Psoas muscle (tissue), 7 donors: ENCODE measurements at regions not wholly inside any gene's neighbourhood (a gene's known extent, or its start where the extent isn't known, plus 50 kb on each side); places are given as distances from the start of the nearest gene placed in this dataset.

Experiments used
- ATAC-seq, 4 donors: fragments of 200-7000 bp; cut with Tn5 transposase; one replicate each; pipeline ENCODE4 v1.9.1; 2020; ENCODE audit warnings: moderate library complexity in 3 of 4, mild to moderate bottlenecking in 2 of 4
- DNase-seq, 2 donors: peaks; one replicate each; pipeline ENCODE4 v3.0.0-alpha.2; 2020
- H3K27ac ChIP-seq: fragments of 200-600 bp; one replicate; pipeline ENCODE4 v1.8.0; 2022
- H3K27me3 ChIP-seq, 3 donors: fragments of 200-600 bp in 1 of 3; one replicate each; pipeline versions ENCODE4 v1.6.1 to v1.8.0; 2013 to 2022; ENCODE audit warnings: low read length in 2 of 3, mild to moderate bottlenecking in 2 of 3, moderate library complexity in 1 of 3; ENCODE audit not compliant: insufficient read depth in 3 of 3
- H3K36me3 ChIP-seq, 2 donors: fragments of 200-600 bp in 1 of 2; one replicate each; pipeline versions ENCODE4 v1.6.1 to v1.8.0; 2013 to 2022; ENCODE audit warnings: low read depth in 1 of 2, mild to moderate bottlenecking in 1 of 2, moderate library complexity in 1 of 2; ENCODE audit not compliant: insufficient read depth in 1 of 2
- H3K4me1 ChIP-seq: fragments of 200-600 bp; one replicate; pipeline ENCODE4 v1.8.0; 2022
- H3K4me3 ChIP-seq: fragments of 200-600 bp; one replicate; pipeline ENCODE4 v1.8.0; 2022; ENCODE audit warnings: mild to moderate bottlenecking
- H3K9me3 ChIP-seq: fragments of 200-600 bp; one replicate; pipeline ENCODE4 v1.8.0; 2022
- CTCF ChIP-seq: fragments of 200-600 bp; IDR thresholded peaks from one replicate; pipeline ENCODE4 v1.8.0; 2022; ENCODE audit warnings: antibody characterized with exemption
- WGBS, 3 donors: extraction: QIAGEN DNeasy Blood & Tissue Kit; methylation state at CpG; one replicate each; pipeline versions ENCODE4 v1.1.6 to v1.1.7; 2013; 5-methylcytosine and 5-hydroxymethylcytosine counted together
- intact Hi-C, 2 donors: fragments of 100-400 bp; cut with DNase I; formaldehyde crosslinking; loops; one replicate each; pipeline versions ENCODE4 v1.11.0 to v1.14.2; 2022
- donor health status: healthy with polysubstance abuse.
- donor health status: DM: no; HTN: no; CAD: no; lungs with moderate emphysema.
- donor health status: Bipolar disorder and iron deficiency.
- donor health status: healthy.
- donor health status: DM: yes; HTN: yes; CAD: no.
- donor health status: DM: no; HTN: no; CAD: no.
- donor health status: DM: yes; HTN: yes; CAD: no.

- Histone ChIP-seq H3K27me3 (peaks cover 0 to 3% (median 0%) of the 10 kb centered on the region in 3 donors), H3K27ac (no peak overlapping the region), H3K9me3 (peaks cover 1% of the 10 kb centered on the region), H3K4me3 (no peak overlapping the region), H3K36me3 (no peaks in the 10 kb centered on the region), H3K4me1 (no peaks in the 10 kb centered on the region)
- WGBS, 3 donors: 73 to 94% (median 94%) methylated on average over 2 of the region's 2 CpGs
- TF ChIP-seq CTCF: no peak
- no peak for ATAC-seq
- DNase-seq: no peak
- intact Hi-C loops: no loop called here
Measured at GRCh38 chr14:55869397-55870049, 248.7 kb upstream of the PELI2 start.

DNA sequence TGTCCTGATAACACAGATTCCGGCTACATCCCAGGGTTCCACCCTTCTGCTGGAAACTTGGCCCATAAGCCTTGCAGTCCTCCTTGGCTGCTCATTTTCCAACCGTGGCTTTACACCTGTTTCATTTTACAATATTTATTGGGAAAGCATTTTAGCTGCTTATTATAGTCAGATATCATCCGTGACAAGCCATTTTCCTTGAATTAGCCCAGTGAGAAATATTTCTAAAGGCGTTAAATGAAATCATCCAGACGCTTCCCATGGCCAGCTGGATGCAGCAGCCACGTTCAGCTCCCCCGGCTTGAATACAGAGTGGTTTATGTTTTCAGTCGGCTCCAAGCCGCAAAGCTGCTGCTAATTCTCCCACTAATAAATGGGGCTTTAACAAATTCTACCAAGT, 245.0 kb upstream of the PELI2 start:
- ATAC-seq: peak in 2 of 4 donors; percentile 17 to 72
- 18 to 31% (median 21%) methylated on average over 9 of the region's 9 CpGs for WGBS, 3 donors
- Histone ChIP-seq H3K4me1 (peaks cover 4% of the 10 kb centered on the region), H3K27ac (no peak overlapping the region), H3K4me3 (no peak overlapping the region), H3K9me3 (no peaks in the 10 kb centered on the region), H3K36me3 (no peaks in the 10 kb centered on the region), H3K27me3 (peaks cover 0 to 3% (median 0%) of the 10 kb centered on the region in 3 donors)
- no peak for DNase-seq
- TF ChIP-seq CTCF: no peak
- intact Hi-C loops: no loop called here

DNA sequence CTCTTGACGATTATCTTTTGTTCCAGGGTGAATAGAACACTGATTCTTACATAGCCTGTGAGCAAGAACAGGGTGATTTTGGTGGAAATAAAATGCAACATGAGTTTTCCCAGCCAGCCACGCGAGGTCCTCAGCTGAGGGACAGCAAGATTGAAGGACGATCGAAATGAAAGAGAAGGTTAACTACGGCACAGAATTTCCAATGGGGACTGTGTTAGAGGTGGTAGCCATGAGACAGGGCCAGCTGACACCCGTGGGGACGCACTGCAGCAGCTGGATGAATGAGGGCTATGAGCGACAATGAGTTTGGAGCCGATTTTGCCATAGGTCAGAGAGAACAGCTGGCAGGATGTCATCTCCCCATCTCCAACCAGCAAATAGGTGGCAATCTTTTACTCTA, 243.4 kb upstream of the PELI2 start:
- Histone ChIP-seq H3K9me3 (no peaks in the 10 kb centered on the region), H3K27me3 (peaks cover 0 to 13% (median 3%) of the 10 kb centered on the region in 3 donors), H3K4me1 (peaks cover 5% of the 10 kb centered on the region), H3K27ac (no peak overlapping the region), H3K4me3 (peak overlapping the region; percentile 32), H3K36me3 (no peaks in the 10 kb centered on the region)
- 22 to 27% (median 23%) methylated on average over 10 of the region's 10 CpGs for WGBS, 3 donors
- intact Hi-C loops: no loop called here
- TF ChIP-seq CTCF: no peak
- DNase-seq: no peak
- no peak for ATAC-seq

GRCh38 chr14:55877942-55878341, 240.3 kb upstream of the PELI2 start:
- TF ChIP-seq CTCF: no peak
- Histone ChIP-seq H3K4me3 (no peak overlapping the region), H3K27me3 (peaks cover 0 to 14% (median 0%) of the 10 kb centered on the region in 3 donors), H3K9me3 (no peaks in the 10 kb centered on the region), H3K27ac (no peak overlapping the region), H3K4me1 (peaks cover 9% of the 10 kb centered on the region), H3K36me3 (no peaks in the 10 kb centered on the region)
- intact Hi-C loops: no loop called here
- ATAC-seq: no peak
- no peak for DNase-seq
- 28 to 33% (median 28%) methylated on average over 7 of the region's 7 CpGs for WGBS, 3 donors
